ENCODE measurements at regions not wholly inside any gene's neighbourhood (a gene's known extent, or its start where the extent isn't known, plus 50 kb on each side); places are given as distances from the start of the nearest gene placed in this dataset.

GRCh38 chr5:19044931-19045695 lies 942.9 kb downstream of the CDH18 start:
- no peaks in the 10 kb centered on the region for H3K9me3 ChIP-seq
- H3K27ac ChIP-seq, result no peak overlapping the region
- no peak for TF ChIP-seq CTCF (IDR thresholded peaks at IDR 0.05)

GRCh38 chr5:19047277-19047676 lies 940.7 kb downstream of the CDH18 start:
- H3K36me3 ChIP-seq, result no peaks in the 10 kb centered on the region
- no peaks in the 10 kb centered on the region for H3K9me3 ChIP-seq

More at GRCh38 chr5:19044931-19045695, 942.9 kb downstream of the CDH18 start:
- H3K27me3 ChIP-seq, result no peaks in the 10 kb centered on the region
- no peaks in the 10 kb centered on the region for H3K36me3 ChIP-seq
- DNase-seq (ENCODE audit: low spot score in 2 of 2), result no peak
- no peaks in the 10 kb centered on the region for H3K4me1 ChIP-seq
- no peak overlapping the region for H3K4me3 ChIP-seq
- intact Hi-C loops (cut with DNase I), result no loop called here

GRCh38 chr5:19048726-19049125 lies 939.3 kb downstream of the CDH18 start:
- TF ChIP-seq CTCF (IDR thresholded peaks at IDR 0.05), result no peak
- no peaks in the 10 kb centered on the region for H3K36me3 ChIP-seq
- intact Hi-C loops (cut with DNase I), result no loop called here

More at GRCh38 chr5:19047277-19047676, 940.7 kb downstream of the CDH18 start:
- Histone ChIP-seq H3K4me1 (no peaks in the 10 kb centered on the region), H3K27me3 (no peaks in the 10 kb centered on the region), H3K4me3 (no peak overlapping the region), H3K27ac (no peak overlapping the region)
- TF ChIP-seq CTCF (IDR thresholded peaks at IDR 0.05), result no peak
- no peak for DNase-seq (ENCODE audit: low spot score in 2 of 2)
- intact Hi-C loops (cut with DNase I), result no loop called here

GRCh38 chr5:19058216-19058615 lies 929.8 kb downstream of the CDH18 start:
- Histone ChIP-seq H3K9me3 (no peaks in the 10 kb centered on the region), H3K27me3 (no peaks in the 10 kb centered on the region), H3K4me1 (no peaks in the 10 kb centered on the region), H3K4me3 (no peak overlapping the region), H3K36me3 (no peaks in the 10 kb centered on the region), H3K27ac (no peak overlapping the region)
- no peak for TF ChIP-seq CTCF (IDR thresholded peaks at IDR 0.05)
- no peak for DNase-seq (ENCODE audit: low spot score in 2 of 2)
- intact Hi-C loops (cut with DNase I), result no loop called here

More at GRCh38 chr5:19048726-19049125, 939.3 kb downstream of the CDH18 start:
- no peak overlapping the region for H3K27ac ChIP-seq
- H3K9me3 ChIP-seq, result no peaks in the 10 kb centered on the region
- no peaks in the 10 kb centered on the region for H3K27me3 ChIP-seq
- DNase-seq (ENCODE audit: low spot score in 2 of 2), result no peak
- H3K4me1 ChIP-seq, result no peaks in the 10 kb centered on the region
- no peak overlapping the region for H3K4me3 ChIP-seq

GRCh38 chr5:19064094-19064493 lies 923.9 kb downstream of the CDH18 start:
- no peaks in the 10 kb centered on the region for H3K9me3 ChIP-seq
- no peak overlapping the region for H3K4me3 ChIP-seq
- no peak for DNase-seq (ENCODE audit: low spot score in 2 of 2)
- H3K27me3 ChIP-seq, result no peaks in the 10 kb centered on the region
- H3K27ac ChIP-seq, result no peak overlapping the region
- TF ChIP-seq CTCF (IDR thresholded peaks at IDR 0.05), result no peak
- intact Hi-C loops (cut with DNase I), result no loop called here
- no peaks in the 10 kb centered on the region for H3K4me1 ChIP-seq
- no peaks in the 10 kb centered on the region for H3K36me3 ChIP-seq
